GM18951 (cell line): ENCODE measurements at regions not wholly inside any gene's neighbourhood (a gene's known extent, or its start where the extent isn't known, plus 50 kb on each side); places are given as distances from the start of the nearest gene placed in this dataset.

Experiments
- POLR2A ChIP-seq: IDR thresholded peaks from 4 replicates; pipeline ENCODE4 v1.6.1; 2011; ENCODE audit warnings: mild to moderate bottlenecking; ENCODE audit not compliant: insufficient read length, insufficient read depth; ENCODE audit errors: extremely low read depth
- in situ Hi-C: fragments of 300-500 bp; cut with MboI; formaldehyde crosslinking; loops from one replicate; pipeline ENCODE4 v1.12.0; 2022; ENCODE audit warnings: low sequenced_read_pairs, mixed read lengths, inconsistent platforms; ENCODE audit not compliant: unreplicated experiment

DNA sequence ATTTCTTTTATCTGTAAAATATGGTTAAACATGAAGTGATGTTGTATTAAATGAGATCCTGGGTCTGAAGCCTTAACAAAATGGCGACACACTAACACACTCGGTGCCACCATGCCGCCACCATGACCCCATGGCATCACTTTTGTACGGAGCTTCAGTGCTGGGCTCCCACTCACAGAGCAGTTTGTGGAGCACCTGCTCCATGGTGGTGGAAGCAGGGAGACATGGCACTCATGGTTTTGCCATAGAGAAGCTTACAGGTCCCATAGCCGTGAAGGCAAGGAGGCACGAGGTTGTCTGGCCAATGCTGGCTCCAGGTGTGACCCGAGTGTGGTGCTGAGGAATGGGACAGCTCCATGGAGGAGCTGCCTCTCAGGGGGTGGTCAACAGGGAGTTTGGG, 63.5 kb upstream of the EN2 start:
- in situ Hi-C loops: loop anchor here (25.0 kb wide), 2 partner anchors 118 to 343 kb away; no protein-coding TSS in a partner anchor
- no peak for TF ChIP-seq POLR2A

DNA sequence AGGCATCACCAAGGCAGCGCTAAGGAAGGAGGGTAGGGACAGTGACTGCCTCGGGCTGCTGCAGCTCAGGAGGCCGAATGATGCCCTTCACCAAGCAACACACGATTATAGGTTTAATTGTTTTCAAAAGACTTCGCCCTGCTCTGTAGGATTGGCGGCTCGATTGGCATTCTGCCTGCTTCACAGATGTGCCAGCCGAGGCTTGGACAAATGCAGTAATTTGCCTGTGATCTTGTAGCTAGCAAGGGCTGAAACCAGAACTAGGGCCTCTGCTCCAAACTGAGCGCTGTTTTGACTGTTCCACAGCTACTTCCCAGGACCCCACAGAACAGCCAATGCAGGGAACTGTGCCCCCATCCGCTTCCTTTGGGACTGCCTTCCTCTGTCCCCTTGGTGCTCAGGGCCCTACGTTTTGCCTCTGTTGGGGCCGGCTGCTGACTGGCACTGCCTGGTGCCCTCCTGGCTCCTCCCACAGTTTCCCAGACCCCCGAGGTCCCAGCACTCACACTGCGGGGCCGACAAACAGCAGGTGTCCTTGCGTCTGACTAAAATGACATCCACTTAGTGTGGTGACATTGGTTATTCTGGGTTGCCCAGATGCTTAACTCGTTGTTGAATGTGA, 62.6 kb upstream of the EN2 start:
- in situ Hi-C loops: loop anchor here (25.0 kb wide), 2 partner anchors 117 to 342 kb away; no protein-coding TSS in a partner anchor
- TF ChIP-seq POLR2A: no peak

DNA sequence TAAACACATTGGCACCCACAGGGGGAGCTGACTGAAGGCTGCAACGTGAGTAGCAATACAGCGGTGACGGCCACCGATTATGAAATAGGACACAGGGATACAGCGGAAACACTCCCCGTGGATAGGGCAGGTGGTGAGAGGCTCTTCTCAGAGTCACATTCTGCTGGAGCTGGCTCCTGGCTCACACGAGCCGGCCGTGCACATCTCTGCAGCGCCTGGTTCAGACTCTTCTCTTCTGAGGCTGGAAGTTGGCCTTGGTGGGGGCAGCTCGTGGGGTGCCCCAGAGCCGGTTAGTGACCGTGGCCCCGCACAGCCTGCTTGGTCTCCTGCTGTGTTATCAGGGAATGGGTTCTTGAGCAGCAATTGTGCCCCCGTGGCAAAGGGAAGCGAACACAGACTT, 61.3 kb upstream of the EN2 start:
- no peak for TF ChIP-seq POLR2A
- in situ Hi-C loops: loop anchor here (25.0 kb wide), 2 partner anchors 116 to 341 kb away; no protein-coding TSS in a partner anchor

DNA sequence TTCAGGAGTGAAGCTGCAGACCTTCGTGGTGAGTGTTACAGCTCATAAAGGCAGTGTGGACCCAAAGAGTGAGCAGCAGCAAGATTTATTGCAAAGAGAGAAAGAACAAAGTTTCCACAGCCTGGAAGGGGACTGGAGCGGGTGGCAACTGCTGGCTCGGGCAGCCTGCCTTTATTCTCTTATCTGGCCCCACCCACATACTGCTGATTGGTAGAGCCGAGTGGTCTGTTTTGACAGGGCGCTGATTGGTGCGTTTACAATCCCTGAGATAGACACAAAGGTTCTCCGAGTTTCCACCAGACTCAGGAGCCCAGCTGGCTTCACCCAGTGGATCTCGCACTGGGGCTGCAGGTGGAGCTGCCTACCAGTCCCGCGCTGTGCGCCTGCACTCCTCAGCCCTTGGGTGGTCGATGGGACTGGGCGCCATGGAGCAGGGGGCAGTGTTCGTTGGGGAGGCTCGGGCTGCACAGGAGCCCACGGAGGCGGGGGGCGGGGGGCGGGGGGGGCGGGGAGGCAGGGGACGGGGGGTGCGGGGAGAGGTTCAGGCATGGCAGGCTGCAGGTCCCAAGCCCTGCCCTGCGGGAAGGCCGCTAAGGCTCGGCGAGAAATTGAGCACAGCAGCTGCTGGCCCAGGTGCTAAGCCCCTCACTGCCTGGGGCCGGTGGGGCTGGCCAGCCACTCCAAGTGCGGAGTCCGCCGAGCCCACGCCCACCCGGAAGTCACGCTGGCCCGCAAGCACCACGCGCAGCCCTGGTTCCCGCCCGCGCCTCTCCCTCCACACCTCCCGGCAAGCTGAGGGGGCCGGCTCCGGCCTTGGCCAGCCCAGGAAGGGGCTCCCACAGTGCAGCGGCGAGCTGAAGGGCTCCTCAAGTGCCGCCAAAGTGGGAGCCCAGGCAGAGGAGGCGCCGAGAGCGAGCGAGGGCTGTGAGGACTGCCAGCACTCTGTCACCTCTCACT, 59.9 kb upstream of the EN2 start:
- in situ Hi-C loops: loop anchor here (25.0 kb wide), 2 partner anchors 114 to 339 kb away; no protein-coding TSS in a partner anchor

DNA sequence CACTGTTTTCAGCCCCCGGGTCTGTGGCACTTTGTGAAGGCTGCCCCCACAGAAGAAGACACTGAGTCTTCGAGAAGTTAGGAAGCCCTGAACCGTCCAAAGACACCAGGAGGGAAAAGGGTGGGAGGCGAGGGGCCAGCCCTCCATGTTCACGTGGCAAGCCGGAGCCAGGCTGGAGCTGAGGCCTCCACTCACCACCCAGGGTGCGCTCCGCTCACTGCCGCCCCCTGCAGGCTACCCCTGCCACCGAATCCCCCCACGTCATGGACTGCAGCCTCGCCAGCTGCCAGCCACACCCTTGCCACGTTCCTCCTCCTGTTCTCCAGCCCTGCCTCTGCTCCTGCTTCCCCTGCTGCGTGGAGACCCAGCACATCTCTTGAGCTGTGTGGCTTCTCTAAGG, 59.0 kb upstream of the EN2 start:
- TF ChIP-seq POLR2A: no peak
- in situ Hi-C loops: loop anchor here (25.0 kb wide), 2 partner anchors 113 to 338 kb away; no protein-coding TSS in a partner anchor

DNA sequence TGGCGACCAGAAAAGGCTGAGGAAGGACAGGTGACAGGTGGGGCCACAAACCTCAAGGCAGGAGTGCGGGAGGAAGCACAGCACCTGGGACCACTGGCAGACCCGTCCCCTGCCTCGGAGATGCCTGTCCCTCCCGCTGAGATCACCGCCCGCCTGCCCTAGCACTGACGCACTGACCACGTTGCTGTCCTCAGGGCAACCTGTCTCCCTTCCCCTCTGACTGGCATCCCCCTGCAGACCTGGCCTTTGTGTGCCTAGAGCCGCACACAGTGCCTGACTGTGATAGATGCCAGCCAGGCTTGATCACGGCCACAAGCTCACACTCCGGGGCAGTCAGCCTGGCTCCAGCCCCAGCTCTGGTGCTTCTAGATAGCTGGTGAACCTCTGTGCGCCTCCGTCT, 58.4 kb upstream of the EN2 start:
- no peak for TF ChIP-seq POLR2A
- in situ Hi-C loops: loop anchor here (25.0 kb wide), 2 partner anchors 113 to 338 kb away; no protein-coding TSS in a partner anchor

DNA sequence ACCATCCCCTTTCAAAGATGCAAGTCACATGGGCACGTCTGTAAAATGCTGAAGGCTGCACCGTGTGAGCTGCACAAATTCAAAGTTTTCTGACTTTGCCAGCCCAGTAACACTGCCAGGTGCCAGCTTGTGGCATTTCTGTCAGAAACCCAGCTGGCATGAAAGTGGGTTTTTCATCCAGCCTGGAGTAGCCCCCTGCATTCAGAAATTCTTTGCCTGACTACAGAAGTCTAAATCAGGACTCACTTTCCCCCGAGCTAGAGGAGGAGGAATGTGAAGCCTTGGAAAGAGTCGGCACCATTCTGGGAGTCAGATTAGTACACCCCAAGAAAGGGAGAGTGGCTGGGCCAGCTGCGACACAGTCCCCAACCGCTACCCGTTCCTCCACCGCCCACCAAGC, 56.7 kb upstream of the EN2 start:
- no peak for TF ChIP-seq POLR2A
- in situ Hi-C loops: no loop called here

DNA sequence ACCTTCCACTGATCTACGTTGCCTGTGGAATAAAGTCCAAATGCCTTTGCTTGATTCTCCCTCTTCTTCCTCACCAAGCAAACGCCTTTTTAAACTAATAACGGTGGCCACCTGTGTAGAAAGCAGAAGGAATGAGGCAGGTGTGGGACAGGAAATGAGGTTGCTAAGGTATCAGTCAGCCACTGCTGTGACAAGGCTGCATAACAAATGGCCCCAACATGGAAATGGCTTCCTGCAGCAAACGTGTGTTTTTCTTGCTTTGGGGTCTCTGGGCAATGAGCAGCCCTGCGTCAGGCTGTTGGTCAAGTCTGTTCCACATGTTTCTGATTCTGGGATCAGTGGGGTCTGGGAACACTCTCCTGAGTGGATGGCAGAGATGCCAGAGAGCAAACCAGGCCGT, 56.0 kb upstream of the EN2 start:
- TF ChIP-seq POLR2A: no peak
- in situ Hi-C loops: no loop called here

DNA sequence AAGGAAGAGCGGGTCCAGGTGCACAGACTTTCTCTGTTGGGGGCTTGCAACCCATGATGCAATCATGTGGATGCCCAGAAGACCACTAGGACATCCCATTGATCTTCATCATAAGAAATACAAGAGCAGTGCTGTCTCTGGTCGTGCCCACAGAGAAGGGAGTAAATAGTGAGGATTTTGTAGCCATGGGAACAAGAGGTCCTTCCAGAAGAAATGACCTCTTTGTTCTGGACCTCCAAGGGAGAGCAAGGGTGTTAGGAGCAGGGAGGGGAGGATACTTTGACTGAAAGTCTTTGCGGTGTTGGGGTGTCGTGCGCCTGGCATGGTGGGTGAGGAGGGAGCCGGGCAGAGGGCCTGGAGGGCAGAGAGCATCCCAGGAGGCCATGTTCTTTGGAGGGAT, 55.0 kb upstream of the EN2 start:
- no peak for TF ChIP-seq POLR2A
- in situ Hi-C loops: no loop called here

DNA sequence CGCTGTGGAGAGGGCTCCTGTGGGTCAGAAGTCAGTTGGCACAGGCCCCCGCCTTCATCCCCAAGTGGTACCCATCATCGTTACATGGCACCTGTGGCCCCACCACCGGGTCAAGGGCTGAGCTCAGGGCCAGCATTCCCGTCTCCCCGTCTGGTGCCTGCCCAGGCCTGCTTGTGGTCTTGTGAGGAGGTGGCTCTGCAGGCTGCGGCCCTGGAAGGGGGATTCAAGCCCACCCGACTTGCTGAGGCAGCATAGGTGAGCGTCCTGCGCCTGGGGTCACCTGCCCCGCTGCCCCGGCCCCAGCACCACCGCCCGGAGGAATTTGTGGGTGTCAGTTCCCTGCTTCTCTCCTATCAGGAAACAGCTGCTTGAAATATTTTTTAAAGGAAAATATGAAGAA, 53.0 kb upstream of the EN2 start:
- TF ChIP-seq POLR2A: no peak
- in situ Hi-C loops: no loop called here

DNA sequence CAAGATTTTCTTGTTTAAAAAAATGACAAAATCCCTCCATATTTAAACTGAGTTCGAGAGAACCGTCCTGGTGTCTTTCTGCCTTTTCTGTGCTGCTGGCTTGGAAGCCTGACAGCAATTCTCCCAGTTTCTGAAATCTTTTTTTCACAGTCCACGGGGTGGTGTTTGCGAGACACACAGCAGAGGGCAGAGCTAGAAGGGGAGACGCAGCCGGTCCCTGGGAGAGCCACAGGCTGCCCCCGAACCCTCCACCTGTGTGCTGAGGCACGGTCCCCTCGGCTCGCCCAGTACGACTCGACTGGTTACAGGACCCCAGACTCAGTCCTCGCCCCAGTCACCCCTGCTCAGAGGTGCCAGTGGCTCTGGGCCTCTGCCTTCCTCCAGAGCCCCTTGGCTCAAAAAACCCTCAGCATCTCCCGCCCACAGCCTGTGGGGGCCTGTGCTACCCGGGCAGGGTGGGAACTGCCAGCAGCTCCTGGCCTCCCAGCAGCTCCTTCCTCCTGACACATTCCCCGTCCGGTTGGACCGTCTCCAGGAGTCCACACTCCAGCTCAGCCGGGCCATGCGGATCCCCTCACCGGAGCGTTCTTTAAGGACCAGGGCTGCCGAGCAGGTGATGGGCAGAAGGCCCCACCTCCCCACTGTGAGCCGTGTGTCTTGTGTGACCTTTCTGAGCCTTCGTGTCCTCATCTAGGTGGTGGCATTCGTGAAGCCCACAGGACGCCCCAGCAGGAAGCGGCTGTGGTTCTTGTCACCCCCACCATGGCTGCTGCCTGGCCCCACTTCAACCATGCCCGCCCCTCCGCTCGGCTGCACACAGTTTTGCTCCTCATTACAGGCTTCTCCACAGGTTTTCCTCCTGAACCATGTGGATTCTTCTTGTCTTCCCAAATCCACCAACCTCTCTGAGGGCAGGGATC, 52.3 kb upstream of the EN2 start:
- in situ Hi-C loops: no loop called here
- no peak for TF ChIP-seq POLR2A

DNA sequence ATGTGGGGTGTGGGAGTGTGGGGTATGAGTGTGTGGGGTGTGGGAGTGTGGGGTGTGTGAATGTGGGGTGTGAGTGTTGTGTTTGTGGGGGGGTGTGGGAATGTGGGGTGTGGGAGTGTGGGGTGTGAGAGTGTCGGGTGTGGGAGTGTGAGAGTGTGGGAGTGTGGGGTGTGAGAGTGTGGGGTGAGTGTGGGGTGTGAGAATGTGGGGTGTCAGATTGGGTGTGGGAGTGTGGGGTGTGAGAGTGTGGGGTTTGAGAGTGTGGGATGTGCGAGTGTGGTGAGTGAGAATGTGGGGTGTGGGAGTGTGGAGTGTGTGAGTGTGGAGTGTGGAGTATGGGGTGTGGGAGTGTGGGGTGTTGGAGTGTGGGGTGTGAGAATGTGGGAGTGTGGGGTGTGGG, 50.1 kb upstream of the EN2 start:
- in situ Hi-C loops: no loop called here
- no peak for TF ChIP-seq POLR2A
